ENCODE measurements at regions not wholly inside any gene's neighbourhood (a gene's known extent, or its start where the extent isn't known, plus 50 kb on each side); places are given as distances from the start of the nearest gene placed in this dataset.

DNA sequence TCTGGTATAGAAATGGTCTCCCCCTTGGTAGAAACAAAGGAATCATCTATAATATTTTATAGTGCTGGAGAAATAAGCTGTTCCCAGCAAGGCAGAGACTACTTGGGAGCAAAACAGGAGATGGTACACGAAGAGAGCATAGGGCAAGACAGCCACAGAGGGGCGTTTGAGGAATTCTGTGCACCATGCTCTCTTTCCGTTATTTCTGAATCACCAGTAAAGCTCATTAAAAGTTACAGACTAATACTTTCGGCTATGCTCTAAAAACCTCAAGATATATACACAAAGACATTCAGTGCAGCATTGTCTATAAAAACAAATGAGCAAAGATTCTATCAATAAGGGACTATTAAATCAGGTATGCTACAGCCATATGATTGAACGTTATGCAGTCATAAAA is 68.5 kb upstream of the FHIP2A start:
- Histone ChIP-seq H3F3A (replicated peaks; ENCODE audit: low read depth) (no peaks in the 10 kb centered on the region), H3K79me2 (replicated peaks; ENCODE audit: insufficient read depth) (no peaks in the 10 kb centered on the region), H3K9me2 (ENCODE audit: insufficient read depth) (0 out of 2 replicates have a peak, but pooled peaks cover 2% of the 10 kb centered on the region), H2AFZ (no peak overlapping the region), H3K4me2 (no peak overlapping the region), H3K4me1 (ENCODE audit: insufficient read depth) (no peaks in the 10 kb centered on the region), H3K27ac (ENCODE audit: low read depth) (no peak overlapping the region), H3K4me3 (no peak overlapping the region), H3K36me3 (ENCODE audit: insufficient read depth) (no peaks in the 10 kb centered on the region), H3K27me3 (ENCODE audit: insufficient read depth) (no peaks in the 10 kb centered on the region), H4K20me1 (replicated peaks; ENCODE audit: insufficient read depth) (no peaks in the 10 kb centered on the region)
- Mint-ChIP-seq H3K36me3 (ENCODE audit: low read depth) (no peaks in the 10 kb centered on the region), H3K4me1 (no peaks in the 10 kb centered on the region), H3K27ac (no peak overlapping the region), H3K4me3 (no peak overlapping the region), H3K9me3 (no peaks in the 10 kb centered on the region), H3K27me3 (ENCODE audit: insufficient read depth, low read depth, poor library complexity) (no peaks in the 10 kb centered on the region)
- ATAC-seq (no peak), DNase-seq (ENCODE audit: low spot score) (no peak)
- TF ChIP-seq, protein P1, sequence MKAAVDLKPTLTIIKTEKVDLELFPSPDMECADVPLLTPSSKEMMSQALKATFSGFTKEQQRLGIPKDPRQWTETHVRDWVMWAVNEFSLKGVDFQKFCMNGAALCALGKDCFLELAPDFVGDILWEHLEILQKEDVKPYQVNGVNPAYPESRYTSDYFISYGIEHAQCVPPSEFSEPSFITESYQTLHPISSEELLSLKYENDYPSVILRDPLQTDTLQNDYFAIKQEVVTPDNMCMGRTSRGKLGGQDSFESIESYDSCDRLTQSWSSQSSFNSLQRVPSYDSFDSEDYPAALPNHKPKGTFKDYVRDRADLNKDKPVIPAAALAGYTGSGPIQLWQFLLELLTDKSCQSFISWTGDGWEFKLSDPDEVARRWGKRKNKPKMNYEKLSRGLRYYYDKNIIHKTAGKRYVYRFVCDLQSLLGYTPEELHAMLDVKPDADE (IDR thresholded peaks at IDR 0.05) = no peak
- TF ChIP-seq POLR2AphosphoS5 (IDR thresholded peaks at IDR 0.05; ENCODE audit: low read depth) (no peak), STAT1 (IDR thresholded peaks at IDR 0.05; ENCODE audit: unreplicated experiment) (no peak), NANOG (IDR thresholded peaks at IDR 0.05; ENCODE audit: borderline replicate concordance) (no peak), EZH2 (IDR thresholded peaks at IDR 0.05; ENCODE audit: low read depth, unreplicated experiment) (no peak), JUNB (IDR thresholded peaks at IDR 0.05; ENCODE audit: unreplicated experiment) (no peak), EZH2phosphoT487 (IDR thresholded peaks at IDR 0.05; ENCODE audit: unreplicated experiment) (no peak), CREB1 (CRISPR knock-in tag; IDR thresholded peaks at IDR 0.05; ENCODE audit: low read depth) (no peak), ZNF331 (CRISPR knock-in tag; IDR thresholded peaks at IDR 0.05; ENCODE audit: low read depth) (no peak), ZNF114 (CRISPR knock-in tag; IDR thresholded peaks at IDR 0.05) (no peak)
- TF ChIP-seq, protein P2, sequence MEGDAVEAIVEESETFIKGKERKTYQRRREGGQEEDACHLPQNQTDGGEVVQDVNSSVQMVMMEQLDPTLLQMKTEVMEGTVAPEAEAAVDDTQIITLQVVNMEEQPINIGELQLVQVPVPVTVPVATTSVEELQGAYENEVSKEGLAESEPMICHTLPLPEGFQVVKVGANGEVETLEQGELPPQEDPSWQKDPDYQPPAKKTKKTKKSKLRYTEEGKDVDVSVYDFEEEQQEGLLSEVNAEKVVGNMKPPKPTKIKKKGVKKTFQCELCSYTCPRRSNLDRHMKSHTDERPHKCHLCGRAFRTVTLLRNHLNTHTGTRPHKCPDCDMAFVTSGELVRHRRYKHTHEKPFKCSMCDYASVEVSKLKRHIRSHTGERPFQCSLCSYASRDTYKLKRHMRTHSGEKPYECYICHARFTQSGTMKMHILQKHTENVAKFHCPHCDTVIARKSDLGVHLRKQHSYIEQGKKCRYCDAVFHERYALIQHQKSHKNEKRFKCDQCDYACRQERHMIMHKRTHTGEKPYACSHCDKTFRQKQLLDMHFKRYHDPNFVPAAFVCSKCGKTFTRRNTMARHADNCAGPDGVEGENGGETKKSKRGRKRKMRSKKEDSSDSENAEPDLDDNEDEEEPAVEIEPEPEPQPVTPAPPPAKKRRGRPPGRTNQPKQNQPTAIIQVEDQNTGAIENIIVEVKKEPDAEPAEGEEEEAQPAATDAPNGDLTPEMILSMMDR (conservative IDR thresholded peaks at IDR 0.05; ENCODE audit: low read depth in 2 of 2) = no peak
- TF ChIP-seq, protein P3, sequence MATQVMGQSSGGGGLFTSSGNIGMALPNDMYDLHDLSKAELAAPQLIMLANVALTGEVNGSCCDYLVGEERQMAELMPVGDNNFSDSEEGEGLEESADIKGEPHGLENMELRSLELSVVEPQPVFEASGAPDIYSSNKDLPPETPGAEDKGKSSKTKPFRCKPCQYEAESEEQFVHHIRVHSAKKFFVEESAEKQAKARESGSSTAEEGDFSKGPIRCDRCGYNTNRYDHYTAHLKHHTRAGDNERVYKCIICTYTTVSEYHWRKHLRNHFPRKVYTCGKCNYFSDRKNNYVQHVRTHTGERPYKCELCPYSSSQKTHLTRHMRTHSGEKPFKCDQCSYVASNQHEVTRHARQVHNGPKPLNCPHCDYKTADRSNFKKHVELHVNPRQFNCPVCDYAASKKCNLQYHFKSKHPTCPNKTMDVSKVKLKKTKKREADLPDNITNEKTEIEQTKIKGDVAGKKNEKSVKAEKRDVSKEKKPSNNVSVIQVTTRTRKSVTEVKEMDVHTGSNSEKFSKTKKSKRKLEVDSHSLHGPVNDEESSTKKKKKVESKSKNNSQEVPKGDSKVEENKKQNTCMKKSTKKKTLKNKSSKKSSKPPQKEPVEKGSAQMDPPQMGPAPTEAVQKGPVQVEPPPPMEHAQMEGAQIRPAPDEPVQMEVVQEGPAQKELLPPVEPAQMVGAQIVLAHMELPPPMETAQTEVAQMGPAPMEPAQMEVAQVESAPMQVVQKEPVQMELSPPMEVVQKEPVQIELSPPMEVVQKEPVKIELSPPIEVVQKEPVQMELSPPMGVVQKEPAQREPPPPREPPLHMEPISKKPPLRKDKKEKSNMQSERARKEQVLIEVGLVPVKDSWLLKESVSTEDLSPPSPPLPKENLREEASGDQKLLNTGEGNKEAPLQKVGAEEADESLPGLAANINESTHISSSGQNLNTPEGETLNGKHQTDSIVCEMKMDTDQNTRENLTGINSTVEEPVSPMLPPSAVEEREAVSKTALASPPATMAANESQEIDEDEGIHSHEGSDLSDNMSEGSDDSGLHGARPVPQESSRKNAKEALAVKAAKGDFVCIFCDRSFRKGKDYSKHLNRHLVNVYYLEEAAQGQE (IDR thresholded peaks at IDR 0.05; ENCODE audit: unreplicated experiment) = no peak
- TF ChIP-seq, protein P4, sequence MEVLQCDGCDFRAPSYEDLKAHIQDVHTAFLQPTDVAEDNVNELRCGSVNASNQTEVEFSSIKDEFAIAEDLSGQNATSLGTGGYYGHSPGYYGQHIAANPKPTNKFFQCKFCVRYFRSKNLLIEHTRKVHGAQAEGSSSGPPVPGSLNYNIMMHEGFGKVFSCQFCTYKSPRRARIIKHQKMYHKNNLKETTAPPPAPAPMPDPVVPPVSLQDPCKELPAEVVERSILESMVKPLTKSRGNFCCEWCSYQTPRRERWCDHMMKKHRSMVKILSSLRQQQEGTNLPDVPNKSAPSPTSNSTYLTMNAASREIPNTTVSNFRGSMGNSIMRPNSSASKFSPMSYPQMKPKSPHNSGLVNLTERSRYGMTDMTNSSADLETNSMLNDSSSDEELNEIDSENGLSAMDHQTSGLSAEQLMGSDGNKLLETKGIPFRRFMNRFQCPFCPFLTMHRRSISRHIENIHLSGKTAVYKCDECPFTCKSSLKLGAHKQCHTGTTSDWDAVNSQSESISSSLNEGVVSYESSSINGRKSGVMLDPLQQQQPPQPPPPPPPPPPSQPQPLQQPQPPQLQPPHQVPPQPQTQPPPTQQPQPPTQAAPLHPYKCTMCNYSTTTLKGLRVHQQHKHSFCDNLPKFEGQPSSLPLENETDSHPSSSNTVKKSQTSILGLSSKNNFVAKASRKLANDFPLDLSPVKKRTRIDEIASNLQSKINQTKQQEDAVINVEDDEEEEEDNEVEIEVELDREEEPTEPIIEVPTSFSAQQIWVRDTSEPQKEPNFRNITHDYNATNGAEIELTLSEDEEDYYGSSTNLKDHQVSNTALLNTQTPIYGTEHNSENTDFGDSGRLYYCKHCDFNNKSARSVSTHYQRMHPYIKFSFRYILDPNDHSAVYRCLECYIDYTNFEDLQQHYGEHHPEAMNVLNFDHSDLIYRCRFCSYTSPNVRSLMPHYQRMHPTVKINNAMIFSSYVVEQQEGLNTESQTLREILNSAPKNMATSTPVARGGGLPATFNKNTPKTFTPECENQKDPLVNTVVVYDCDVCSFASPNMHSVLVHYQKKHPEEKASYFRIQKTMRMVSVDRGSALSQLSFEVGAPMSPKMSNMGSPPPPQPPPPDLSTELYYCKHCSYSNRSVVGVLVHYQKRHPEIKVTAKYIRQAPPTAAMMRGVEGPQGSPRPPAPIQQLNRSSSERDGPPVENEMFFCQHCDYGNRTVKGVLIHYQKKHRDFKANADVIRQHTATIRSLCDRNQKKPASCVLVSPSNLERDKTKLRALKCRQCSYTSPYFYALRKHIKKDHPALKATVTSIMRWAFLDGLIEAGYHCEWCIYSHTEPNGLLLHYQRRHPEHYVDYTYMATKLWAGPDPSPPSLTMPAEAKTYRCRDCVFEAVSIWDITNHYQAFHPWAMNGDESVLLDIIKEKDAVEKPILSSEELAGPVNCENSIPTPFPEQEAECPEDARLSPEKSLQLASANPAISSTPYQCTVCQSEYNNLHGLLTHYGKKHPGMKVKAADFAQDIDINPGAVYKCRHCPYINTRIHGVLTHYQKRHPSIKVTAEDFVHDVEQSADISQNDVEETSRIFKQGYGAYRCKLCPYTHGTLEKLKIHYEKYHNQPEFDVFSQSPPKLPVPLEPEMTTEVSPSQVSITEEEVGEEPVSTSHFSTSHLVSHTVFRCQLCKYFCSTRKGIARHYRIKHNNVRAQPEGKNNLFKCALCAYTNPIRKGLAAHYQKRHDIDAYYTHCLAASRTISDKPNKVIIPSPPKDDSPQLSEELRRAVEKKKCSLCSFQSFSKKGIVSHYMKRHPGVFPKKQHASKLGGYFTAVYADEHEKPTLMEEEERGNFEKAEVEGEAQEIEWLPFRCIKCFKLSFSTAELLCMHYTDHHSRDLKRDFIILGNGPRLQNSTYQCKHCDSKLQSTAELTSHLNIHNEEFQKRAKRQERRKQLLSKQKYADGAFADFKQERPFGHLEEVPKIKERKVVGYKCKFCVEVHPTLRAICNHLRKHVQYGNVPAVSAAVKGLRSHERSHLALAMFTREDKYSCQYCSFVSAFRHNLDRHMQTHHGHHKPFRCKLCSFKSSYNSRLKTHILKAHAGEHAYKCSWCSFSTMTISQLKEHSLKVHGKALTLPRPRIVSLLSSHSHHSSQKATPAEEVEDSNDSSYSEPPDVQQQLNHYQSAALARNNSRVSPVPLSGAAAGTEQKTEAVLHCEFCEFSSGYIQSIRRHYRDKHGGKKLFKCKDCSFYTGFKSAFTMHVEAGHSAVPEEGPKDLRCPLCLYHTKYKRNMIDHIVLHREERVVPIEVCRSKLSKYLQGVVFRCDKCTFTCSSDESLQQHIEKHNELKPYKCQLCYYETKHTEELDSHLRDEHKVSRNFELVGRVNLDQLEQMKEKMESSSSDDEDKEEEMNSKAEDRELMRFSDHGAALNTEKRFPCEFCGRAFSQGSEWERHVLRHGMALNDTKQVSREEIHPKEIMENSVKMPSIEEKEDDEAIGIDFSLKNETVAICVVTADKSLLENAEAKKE (CRISPR knock-in tag; IDR thresholded peaks at IDR 0.05) = no peak
